ENCODE measurements at regions not wholly inside any gene's neighbourhood (a gene's known extent, or its start where the extent isn't known, plus 50 kb on each side); places are given as distances from the start of the nearest gene placed in this dataset.

DNA sequence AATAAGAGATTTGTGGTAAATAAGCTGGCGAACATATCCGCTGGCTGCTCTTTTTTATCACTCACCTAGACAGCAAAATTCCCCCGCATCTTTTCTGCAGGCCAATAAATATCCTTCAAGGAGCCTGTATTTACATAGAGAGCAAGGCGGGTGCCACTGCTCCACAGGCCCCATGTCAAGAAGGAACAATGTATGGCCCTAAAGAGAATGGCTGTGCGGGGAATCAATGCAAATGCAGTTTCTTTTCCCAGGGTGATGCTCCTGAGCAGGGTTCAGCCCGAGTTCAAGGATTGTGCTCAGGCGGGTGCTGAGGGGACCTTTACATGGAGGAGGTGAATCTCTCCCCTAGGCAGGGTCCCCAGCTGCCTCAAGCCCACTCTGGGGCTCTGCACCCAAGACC, 494.2 kb upstream of the ZMIZ1 start:
- no peaks in the 10 kb centered on the region for H3K9me3 ChIP-seq (ENCODE audit: control extremely low read depth in 1 of 3, control insufficient read depth in 2 of 3, insufficient read depth in 1 of 3, low read length in 2 of 3)
- ChIA-PET POLR2A (no interaction called here), CTCF (no interaction called here)
- intact Hi-C loops (cut with micrococcal nuclease) = no loop called here
- no peaks in the 10 kb centered on the region for H3K27me3 ChIP-seq (replicated peaks in 1 of 4; ENCODE audit: control extremely low read depth in 1 of 4, control insufficient read depth in 3 of 4, insufficient read depth in 4 of 4, low read length in 3 of 4)
- H3K4me3 Mint-ChIP-seq = no peak overlapping the region
- ATAC-seq (ENCODE audit: low read depth) (no peak), DNase-seq (no peak)
- H3K4me2 ChIP-seq (replicated peaks; ENCODE audit: low read depth, low read length, poor library complexity, severe bottlenecking) = no peak overlapping the region
- H3K27ac Mint-ChIP-seq = no peak overlapping the region
- H3K9me3 Mint-ChIP-seq (ENCODE audit: insufficient read depth) = no peaks in the 10 kb centered on the region
- H3K27ac ChIP-seq (ENCODE audit: low read length in 2 of 2) = no peak overlapping the region
- H2AFZ ChIP-seq (ENCODE audit: insufficient read depth, low read depth, low read length, poor library complexity, severe bottlenecking) = no peak overlapping the region
- H4K20me1 ChIP-seq (ENCODE audit: control insufficient read depth, insufficient read depth, low read length, poor library complexity, severe bottlenecking) = no peaks in the 10 kb centered on the region
- H3K9ac ChIP-seq (ENCODE audit: low read length) = no peak overlapping the region
- no peaks in the 10 kb centered on the region for H3K79me2 ChIP-seq (ENCODE audit: control insufficient read depth, insufficient read depth, low read length)
- TF ChIP-seq EZH2 (IDR thresholded peaks at IDR 0.05; ENCODE audit: borderline replicate concordance, insufficient read depth, low read depth, low read length, poor library complexity, severe bottlenecking) = no peak
- H3K4me3 ChIP-seq (ENCODE audit: control extremely low read depth in 1 of 5, extremely low read depth in 1 of 5, insufficient read depth in 1 of 5, low read depth in 2 of 5, low read length in 4 of 5) = no peak overlapping the region
- H3K36me3 ChIP-seq (replicated peaks in 1 of 2; ENCODE audit: control extremely low read depth in 1 of 2, control insufficient read depth in 1 of 2, extremely low read depth in 1 of 2, insufficient read depth in 2 of 2, low read length in 1 of 2) = no peaks in the 10 kb centered on the region
- H3K27me3 Mint-ChIP-seq = peaks cover 18% of the 10 kb centered on the region
- 100% methylated on average over 4 of the region's 7 CpGs for WGBS (ENCODE audit: insufficient coverage)
- peaks cover 2 to 6% of the 10 kb centered on the region in 2 donors for H3K4me1 ChIP-seq (ENCODE audit: control insufficient read depth in 2 of 2, insufficient read depth in 2 of 2, low read length in 2 of 2)
- H3K4me1 Mint-ChIP-seq = peaks cover 18% of the 10 kb centered on the region

DNA sequence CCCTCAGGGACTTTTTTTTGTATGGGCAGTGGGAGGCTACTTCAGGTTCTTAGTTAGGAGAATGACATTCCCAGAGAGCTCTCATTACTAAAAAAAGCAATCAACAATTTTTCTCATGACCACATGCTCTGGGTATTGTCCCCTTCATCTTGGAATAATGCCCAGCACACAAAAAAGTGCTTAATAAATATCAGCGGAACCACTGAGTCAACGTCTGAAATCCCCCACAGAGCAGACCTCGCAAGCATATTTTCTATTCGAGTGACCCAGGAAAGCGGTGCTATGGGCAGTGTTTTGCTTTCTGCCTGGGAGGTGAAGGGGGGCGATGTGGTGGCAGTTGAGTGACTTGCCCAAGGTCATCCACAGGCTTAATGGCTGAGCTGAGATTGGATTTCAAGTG, 493.4 kb upstream of the ZMIZ1 start:
- no peak overlapping the region for H3K27ac ChIP-seq (ENCODE audit: low read length in 2 of 2)
- no peaks in the 10 kb centered on the region for H3K79me2 ChIP-seq (ENCODE audit: control insufficient read depth, insufficient read depth, low read length)
- H3K27me3 Mint-ChIP-seq = peaks cover 11% of the 10 kb centered on the region
- no peak for TF ChIP-seq EZH2 (IDR thresholded peaks at IDR 0.05; ENCODE audit: borderline replicate concordance, insufficient read depth, low read depth, low read length, poor library complexity, severe bottlenecking)
- TF ChIP-seq, protein P1, sequence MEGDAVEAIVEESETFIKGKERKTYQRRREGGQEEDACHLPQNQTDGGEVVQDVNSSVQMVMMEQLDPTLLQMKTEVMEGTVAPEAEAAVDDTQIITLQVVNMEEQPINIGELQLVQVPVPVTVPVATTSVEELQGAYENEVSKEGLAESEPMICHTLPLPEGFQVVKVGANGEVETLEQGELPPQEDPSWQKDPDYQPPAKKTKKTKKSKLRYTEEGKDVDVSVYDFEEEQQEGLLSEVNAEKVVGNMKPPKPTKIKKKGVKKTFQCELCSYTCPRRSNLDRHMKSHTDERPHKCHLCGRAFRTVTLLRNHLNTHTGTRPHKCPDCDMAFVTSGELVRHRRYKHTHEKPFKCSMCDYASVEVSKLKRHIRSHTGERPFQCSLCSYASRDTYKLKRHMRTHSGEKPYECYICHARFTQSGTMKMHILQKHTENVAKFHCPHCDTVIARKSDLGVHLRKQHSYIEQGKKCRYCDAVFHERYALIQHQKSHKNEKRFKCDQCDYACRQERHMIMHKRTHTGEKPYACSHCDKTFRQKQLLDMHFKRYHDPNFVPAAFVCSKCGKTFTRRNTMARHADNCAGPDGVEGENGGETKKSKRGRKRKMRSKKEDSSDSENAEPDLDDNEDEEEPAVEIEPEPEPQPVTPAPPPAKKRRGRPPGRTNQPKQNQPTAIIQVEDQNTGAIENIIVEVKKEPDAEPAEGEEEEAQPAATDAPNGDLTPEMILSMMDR (IDR thresholded peaks at IDR 0.05) = no peak
- WGBS (ENCODE audit: insufficient coverage) = 95% methylated on average over 5 of the region's 6 CpGs
- no peaks in the 10 kb centered on the region for H3K36me3 ChIP-seq (replicated peaks in 1 of 2; ENCODE audit: control extremely low read depth in 1 of 2, control insufficient read depth in 1 of 2, extremely low read depth in 1 of 2, insufficient read depth in 2 of 2, low read length in 1 of 2)
- H3K4me3 Mint-ChIP-seq = no peak overlapping the region
- H3K9me3 ChIP-seq (ENCODE audit: control extremely low read depth in 1 of 3, control insufficient read depth in 2 of 3, insufficient read depth in 1 of 3, low read length in 2 of 3) = no peaks in the 10 kb centered on the region
- H3K27me3 ChIP-seq (replicated peaks in 1 of 4; ENCODE audit: control extremely low read depth in 1 of 4, control insufficient read depth in 3 of 4, insufficient read depth in 4 of 4, low read length in 3 of 4) = no peaks in the 10 kb centered on the region
- ATAC-seq (ENCODE audit: low read depth) = no peak
- H3K4me1 Mint-ChIP-seq = peaks cover 18% of the 10 kb centered on the region
- H2AFZ ChIP-seq (ENCODE audit: insufficient read depth, low read depth, low read length, poor library complexity, severe bottlenecking) = no peak overlapping the region
- H3K9me3 Mint-ChIP-seq (ENCODE audit: insufficient read depth) = no peaks in the 10 kb centered on the region
- H3K4me1 ChIP-seq (ENCODE audit: control insufficient read depth in 2 of 2, insufficient read depth in 2 of 2, low read length in 2 of 2) = peaks cover 2 to 6% of the 10 kb centered on the region in 2 donors
- H3K9ac ChIP-seq (ENCODE audit: low read length) = no peak overlapping the region
- DNase-seq = no peak
- no peak overlapping the region for H3K27ac Mint-ChIP-seq
- POLR2A ChIA-PET = no interaction called here
- H4K20me1 ChIP-seq (ENCODE audit: control insufficient read depth, insufficient read depth, low read length, poor library complexity, severe bottlenecking) = no peaks in the 10 kb centered on the region
- intact Hi-C loops (cut with micrococcal nuclease) = no loop called here
- no peak overlapping the region for H3K4me3 ChIP-seq (ENCODE audit: control extremely low read depth in 1 of 5, extremely low read depth in 1 of 5, insufficient read depth in 1 of 5, low read depth in 2 of 5, low read length in 4 of 5)
- CTCF ChIA-PET = interaction anchor here (1.5 kb wide), 1 partner anchor 9 kb away, joined by 3 read pairs; no protein-coding TSS in a partner anchor
- H3K4me2 ChIP-seq (replicated peaks; ENCODE audit: low read depth, low read length, poor library complexity, severe bottlenecking) = no peak overlapping the region
